ENCODE measurements at regions not wholly inside any gene's neighbourhood (a gene's known extent, or its start where the extent isn't known, plus 50 kb on each side); places are given as distances from the start of the nearest gene placed in this dataset.

DNA sequence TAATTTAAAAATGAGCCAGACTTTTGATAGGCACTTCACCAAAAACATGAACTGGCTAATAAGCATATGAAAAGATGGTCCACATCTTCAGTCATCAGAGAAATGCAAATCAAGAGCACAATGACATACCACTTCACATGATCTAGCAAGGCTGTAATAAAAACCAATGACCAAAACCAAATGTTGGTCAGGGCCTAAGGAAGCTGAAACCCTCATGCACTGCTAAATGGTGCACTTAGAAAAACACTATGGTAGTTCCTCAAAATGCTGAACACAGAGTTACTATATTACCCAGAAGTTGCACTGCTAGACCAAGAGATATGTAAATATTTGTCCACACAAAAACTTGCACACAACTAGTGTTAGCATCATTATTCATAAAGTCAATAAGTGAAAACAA is 504.9 kb upstream of the SOX11 start:
- TF ChIP-seq SP1 (IDR thresholded peaks at IDR 0.05; ENCODE audit: low read depth), result no peak
- no peak for TF ChIP-seq POLR2A (IDR thresholded peaks at IDR 0.05; ENCODE audit: borderline replicate concordance, extremely low read depth, insufficient read depth, insufficient read length)
- TF ChIP-seq CTCF (IDR thresholded peaks at IDR 0.05 in 2 of 3, conservative IDR thresholded peaks at IDR 0.05 in 1 of 3; ENCODE audit: borderline replicate concordance in 1 of 3, insufficient read depth in 1 of 3, low read depth in 2 of 3, low read length in 2 of 3), result no peak
- no peak for TF ChIP-seq EZH2 (IDR thresholded peaks at IDR 0.05)
- TF ChIP-seq SRF (IDR thresholded peaks at IDR 0.05; ENCODE audit: low read depth), result no peak
- TF ChIP-seq JUND (IDR thresholded peaks at IDR 0.05), result no peak
